CD4-positive, alpha-beta T cell (primary cell): ENCODE measurements at regions not wholly inside any gene's neighbourhood (a gene's known extent, or its start where the extent isn't known, plus 50 kb on each side); places are given as distances from the start of the nearest gene placed in this dataset.

Source experiments
- ATAC-seq: fragments of 200-7000 bp; cut with Tn5 transposase; one replicate; pipeline ENCODE4 v1.10.0; 2022; ENCODE audit warnings: mild to moderate bottlenecking; ENCODE audit not compliant: poor library complexity
- CTCF ChIA-PET: fragments of 350-600 bp; sonication (Branson Sonifier 250); formaldehyde crosslinking; loops from one replicate; lab custom pipeline; 2021; ENCODE audit warnings: antibody characterized with exemption, inconsistent platforms; lab: Charles Lee
- POLR2A ChIA-PET: fragments of 350-600 bp; sonication (Branson Sonifier 250); formaldehyde crosslinking; loops from one replicate; lab custom pipeline; 2021; ENCODE audit warnings: antibody characterized with exemption, inconsistent platforms; lab: Charles Lee
- DNase-seq, 14 experiments: peaks; one replicate each; pipeline ENCODE4 v3.0.0-alpha.2; 2013 to 2020; ENCODE audit warnings: mixed read lengths in 2 of 14
- H3K27ac ChIP-seq, 2 donors: one replicate each; pipeline versions ENCODE4 v1.5.1 to v1.7.0; 2013; ENCODE audit warnings: low read length in 2 of 2, low read depth in 1 of 2, mild to moderate bottlenecking in 1 of 2
- H3K27me3 ChIP-seq, 2 experiments: 1 replicate in 1 of 2; 2 replicates in 1 of 2; pipeline versions ENCODE4 v1.6.1 to v1.7.0; 2013; ENCODE audit warnings: low read length in 2 of 2, control low read depth in 1 of 2, mild to moderate bottlenecking in 1 of 2, moderate library complexity in 1 of 2; ENCODE audit not compliant: insufficient read depth in 2 of 2, control insufficient read depth in 1 of 2
- H3K36me3 ChIP-seq: one replicate; pipeline ENCODE4 v1.6.1; 2013; ENCODE audit warnings: low read length, control low read depth; ENCODE audit not compliant: insufficient read depth
- H3K4me1 ChIP-seq: one replicate; pipeline ENCODE4 v1.6.1; 2013; ENCODE audit warnings: low read length, control low read depth; ENCODE audit not compliant: insufficient read depth
- H3K4me3 ChIP-seq: one replicate; pipeline ENCODE4 v1.5.1; 2013; ENCODE audit warnings: mild to moderate bottlenecking, low read length, moderate library complexity
- H3K9me3 ChIP-seq, 2 experiments: 1 replicate in 1 of 2; 2 replicates in 1 of 2; pipeline versions ENCODE4 v1.6.1 to v1.7.0; 2013; ENCODE audit warnings: low read length in 2 of 2, mild to moderate bottlenecking in 2 of 2, control low read depth in 1 of 2, moderate library complexity in 1 of 2; ENCODE audit not compliant: control insufficient read depth in 1 of 2, insufficient read depth in 1 of 2
- H3K27ac Mint-ChIP-seq: one replicate; pipeline ENCODE4 v1.8.0; 2020; ENCODE audit warnings: mixed read lengths
- H3K27me3 Mint-ChIP-seq: one replicate; pipeline ENCODE4 v1.8.0; 2021; ENCODE audit warnings: mixed read lengths
- H3K36me3 Mint-ChIP-seq: one replicate; pipeline ENCODE4 v1.8.0; 2021; ENCODE audit warnings: low read depth, mixed read lengths
- H3K4me1 Mint-ChIP-seq: one replicate; pipeline ENCODE4 v1.8.0; 2021; ENCODE audit warnings: low read depth, mixed read lengths
- H3K4me3 Mint-ChIP-seq: one replicate; pipeline ENCODE4 v1.8.0; 2020; ENCODE audit warnings: mild to moderate bottlenecking, mixed read lengths
- H3K9me3 Mint-ChIP-seq: one replicate; pipeline ENCODE4 v1.8.0; 2020; ENCODE audit warnings: mixed read lengths
- intact Hi-C, 2 experiments: fragments of 100-400 bp; cut with DNase I in 1 of 2; cut with micrococcal nuclease in 1 of 2; formaldehyde crosslinking; loops; one replicate each; pipeline versions ENCODE4 v1.15.1 to v1.9.0; 2023 to 2025; cut with DNase I, micrococcal nuclease
- TF ChIP-seq, protein P1 (sequence below): fragments of 200-600 bp; IDR thresholded peaks from one replicate; pipeline ENCODE4 v1.8.0; 2022; ENCODE audit warnings: antibody characterized with exemption, mild to moderate bottlenecking

- Mint-ChIP-seq H3K27ac (no peak overlapping the region), H3K36me3 (no peaks in the 10 kb centered on the region), H3K4me3 (no peak overlapping the region), H3K9me3 (no peaks in the 10 kb centered on the region), H3K27me3 (peaks cover 28% of the 10 kb centered on the region), H3K4me1 (no peaks in the 10 kb centered on the region)
- POLR2A ChIA-PET, result no interaction called here
- CTCF ChIA-PET, result no interaction called here
- peaks cover 0 to 9% of the 10 kb centered on the region in 2 experiments for H3K27me3 ChIP-seq
- H3K4me3 ChIP-seq, result no peak overlapping the region
- TF ChIP-seq, protein P1, sequence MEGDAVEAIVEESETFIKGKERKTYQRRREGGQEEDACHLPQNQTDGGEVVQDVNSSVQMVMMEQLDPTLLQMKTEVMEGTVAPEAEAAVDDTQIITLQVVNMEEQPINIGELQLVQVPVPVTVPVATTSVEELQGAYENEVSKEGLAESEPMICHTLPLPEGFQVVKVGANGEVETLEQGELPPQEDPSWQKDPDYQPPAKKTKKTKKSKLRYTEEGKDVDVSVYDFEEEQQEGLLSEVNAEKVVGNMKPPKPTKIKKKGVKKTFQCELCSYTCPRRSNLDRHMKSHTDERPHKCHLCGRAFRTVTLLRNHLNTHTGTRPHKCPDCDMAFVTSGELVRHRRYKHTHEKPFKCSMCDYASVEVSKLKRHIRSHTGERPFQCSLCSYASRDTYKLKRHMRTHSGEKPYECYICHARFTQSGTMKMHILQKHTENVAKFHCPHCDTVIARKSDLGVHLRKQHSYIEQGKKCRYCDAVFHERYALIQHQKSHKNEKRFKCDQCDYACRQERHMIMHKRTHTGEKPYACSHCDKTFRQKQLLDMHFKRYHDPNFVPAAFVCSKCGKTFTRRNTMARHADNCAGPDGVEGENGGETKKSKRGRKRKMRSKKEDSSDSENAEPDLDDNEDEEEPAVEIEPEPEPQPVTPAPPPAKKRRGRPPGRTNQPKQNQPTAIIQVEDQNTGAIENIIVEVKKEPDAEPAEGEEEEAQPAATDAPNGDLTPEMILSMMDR, result no peak
- no peak overlapping the region for H3K27ac ChIP-seq
- H3K36me3 ChIP-seq, result no peaks in the 10 kb centered on the region
- no peaks in the 10 kb centered on the region for H3K4me1 ChIP-seq
- intact Hi-C loops, result no loop called here
- peaks cover 0 to 8% of the 10 kb centered on the region in 2 experiments for H3K9me3 ChIP-seq
- ATAC-seq (no peak), DNase-seq (no peak)
Measured at GRCh38 chr2:176492583-176492982, 223.3 kb downstream of the MTX2 start.

GRCh38 chr2:176493226-176493825, 224.1 kb downstream of the MTX2 start:
- Histone ChIP-seq H3K4me3 (no peak overlapping the region), H3K9me3 (peaks cover 0 to 8% of the 10 kb centered on the region in 2 experiments), H3K27me3 (peaks cover 0 to 9% of the 10 kb centered on the region in 2 experiments), H3K36me3 (no peaks in the 10 kb centered on the region), H3K4me1 (no peaks in the 10 kb centered on the region), H3K27ac (no peak overlapping the region)
- POLR2A ChIA-PET, result no interaction called here
- no peak overlapping the region for H3K27ac Mint-ChIP-seq
- H3K36me3 Mint-ChIP-seq, result no peaks in the 10 kb centered on the region
- H3K27me3 Mint-ChIP-seq, result peaks cover 24% of the 10 kb centered on the region
- no peak for DNase-seq
- no peaks in the 10 kb centered on the region for H3K9me3 Mint-ChIP-seq
- H3K4me3 Mint-ChIP-seq, result no peak overlapping the region
- CTCF ChIA-PET, result no interaction called here
- TF ChIP-seq, protein P1, result no peak
- H3K4me1 Mint-ChIP-seq, result no peaks in the 10 kb centered on the region
- ATAC-seq, result no peak
- intact Hi-C loops, result no loop called here

GRCh38 chr2:176493909-176494308, 224.7 kb downstream of the MTX2 start:
- Histone ChIP-seq H3K27me3 (peaks cover 0 to 10% of the 10 kb centered on the region in 2 experiments), H3K27ac (no peak overlapping the region), H3K36me3 (no peaks in the 10 kb centered on the region), H3K9me3 (peaks cover 0 to 8% of the 10 kb centered on the region in 2 experiments), H3K4me3 (no peak overlapping the region), H3K4me1 (no peaks in the 10 kb centered on the region)
- Mint-ChIP-seq H3K4me1 (no peaks in the 10 kb centered on the region), H3K4me3 (no peak overlapping the region), H3K27ac (no peak overlapping the region), H3K9me3 (no peaks in the 10 kb centered on the region), H3K36me3 (no peaks in the 10 kb centered on the region), H3K27me3 (peaks cover 23% of the 10 kb centered on the region)
- intact Hi-C loops, result no loop called here
- POLR2A ChIA-PET, result no interaction called here
- ATAC-seq (no peak), DNase-seq (no peak)
- TF ChIP-seq, protein P1, result no peak
- CTCF ChIA-PET, result no interaction called here
